ENCODE measurements at regions not wholly inside any gene's neighbourhood (a gene's known extent, or its start where the extent isn't known, plus 50 kb on each side); places are given as distances from the start of the nearest gene placed in this dataset.

GRCh38 chr12:114765960-114766691 lies 82.2 kb upstream of the TBX3 start:
- H3K4me3 ChIP-seq (ENCODE audit: low read depth in 1 of 2, low read length in 1 of 2), result no peak overlapping the region
- H3K36me3 ChIP-seq, result no peaks in the 10 kb centered on the region
- H3K4me1 ChIP-seq (ENCODE audit: control insufficient read depth in 1 of 2, insufficient read depth in 1 of 2, low read depth in 1 of 2, low read length in 1 of 2), result no peaks in the 10 kb centered on the region
- no peak overlapping the region for H3K27ac ChIP-seq
- H3K27me3 ChIP-seq, result no peaks in the 10 kb centered on the region
- H3K9me3 ChIP-seq, result no peaks in the 10 kb centered on the region
- TF ChIP-seq CTCF (IDR thresholded peaks at IDR 0.05), result no peak

GRCh38 chr12:114764510-114764909 lies 80.5 kb upstream of the TBX3 start:
- no peak for TF ChIP-seq CTCF (IDR thresholded peaks at IDR 0.05)
- Histone ChIP-seq H3K27ac (no peak overlapping the region), H3K4me3 (ENCODE audit: low read depth in 1 of 2, low read length in 1 of 2) (no peak overlapping the region), H3K4me1 (ENCODE audit: control insufficient read depth in 1 of 2, insufficient read depth in 1 of 2, low read depth in 1 of 2, low read length in 1 of 2) (no peaks in the 10 kb centered on the region), H3K36me3 (no peaks in the 10 kb centered on the region), H3K9me3 (no peaks in the 10 kb centered on the region), H3K27me3 (no peaks in the 10 kb centered on the region)

GRCh38 chr12:114762490-114763110 lies 78.6 kb upstream of the TBX3 start:
- no peaks in the 10 kb centered on the region for H3K9me3 ChIP-seq
- no peak overlapping the region for H3K27ac ChIP-seq
- no peaks in the 10 kb centered on the region for H3K36me3 ChIP-seq
- no peaks in the 10 kb centered on the region for H3K4me1 ChIP-seq (ENCODE audit: control insufficient read depth in 1 of 2, insufficient read depth in 1 of 2, low read depth in 1 of 2, low read length in 1 of 2)
- TF ChIP-seq CTCF (IDR thresholded peaks at IDR 0.05), result no peak
- H3K4me3 ChIP-seq (ENCODE audit: low read depth in 1 of 2, low read length in 1 of 2), result no peak overlapping the region
- no peaks in the 10 kb centered on the region for H3K27me3 ChIP-seq

- no peaks in the 10 kb centered on the region for H3K9me3 ChIP-seq
- H3K36me3 ChIP-seq, result no peaks in the 10 kb centered on the region
- no peaks in the 10 kb centered on the region for H3K27me3 ChIP-seq
- H3K4me3 ChIP-seq (ENCODE audit: low read depth in 1 of 2, low read length in 1 of 2), result no peak overlapping the region
- no peak for TF ChIP-seq CTCF (IDR thresholded peaks at IDR 0.05)
- H3K4me1 ChIP-seq (ENCODE audit: control insufficient read depth in 1 of 2, insufficient read depth in 1 of 2, low read depth in 1 of 2, low read length in 1 of 2), result no peaks in the 10 kb centered on the region
- H3K27ac ChIP-seq, result no peak overlapping the region
Measured at GRCh38 chr12:114760151-114760877, 76.3 kb upstream of the TBX3 start.

GRCh38 chr12:114759635-114760034 lies 75.7 kb upstream of the TBX3 start:
- Histone ChIP-seq H3K9me3 (no peaks in the 10 kb centered on the region), H3K36me3 (no peaks in the 10 kb centered on the region), H3K4me3 (ENCODE audit: low read depth in 1 of 2, low read length in 1 of 2) (no peak overlapping the region), H3K27ac (no peak overlapping the region), H3K4me1 (ENCODE audit: control insufficient read depth in 1 of 2, insufficient read depth in 1 of 2, low read depth in 1 of 2, low read length in 1 of 2) (no peaks in the 10 kb centered on the region), H3K27me3 (no peaks in the 10 kb centered on the region)
- no peak for TF ChIP-seq CTCF (IDR thresholded peaks at IDR 0.05)
